Left kidney (tissue), 1 donor: ENCODE measurements at regions not wholly inside any gene's neighbourhood (a gene's known extent, or its start where the extent isn't known, plus 50 kb on each side); places are given as distances from the start of the nearest gene placed in this dataset.

Experiments used
- DNase-seq: peaks from one replicate; pipeline ENCODE4 v3.0.0-alpha.2; 2013

- DNase-seq, result no peak
These were observed 156.5 kb upstream of the FOXA2 start for GRCh38 chr20:22740829-22741228.

GRCh38 chr20:22744341-22745193 is 160.2 kb upstream of the FOXA2 start:
- no peak for DNase-seq

- no peak for DNase-seq
These were observed 160.8 kb upstream of the FOXA2 start for GRCh38 chr20:22745194-22745500.

- DNase-seq, result no peak
These were observed 162.6 kb upstream of the FOXA2 start for GRCh38 chr20:22746957-22747356.

GRCh38 chr20:22752324-22752723 is 168.0 kb upstream of the FOXA2 start:
- no peak for DNase-seq

GRCh38 chr20:22757424-22758183 is 173.2 kb upstream of the FOXA2 start:
- no peak for DNase-seq

- no peak for DNase-seq
These were observed 174.4 kb upstream of the FOXA2 start for GRCh38 chr20:22758815-22759214.

GRCh38 chr20:22762576-22763256 is 178.3 kb upstream of the FOXA2 start:
- no peak for DNase-seq

GRCh38 chr20:22763257-22763906 is 179.0 kb upstream of the FOXA2 start:
- DNase-seq, result no peak

- no peak for DNase-seq
These were observed 184.2 kb upstream of the FOXA2 start for GRCh38 chr20:22768266-22769178.

- DNase-seq, result no peak
These were observed 185.9 kb upstream of the FOXA2 start for GRCh38 chr20:22770241-22770800.

GRCh38 chr20:22771706-22772105 is 187.3 kb upstream of the FOXA2 start:
- no peak for DNase-seq

GRCh38 chr20:22773344-22773743 is 189.0 kb upstream of the FOXA2 start:
- DNase-seq, result no peak

- no peak for DNase-seq
These were observed 190.9 kb upstream of the FOXA2 start for GRCh38 chr20:22775256-22775655.

GRCh38 chr20:22775671-22776139 is 191.3 kb upstream of the FOXA2 start:
- DNase-seq, result no peak

- no peak for DNase-seq
These were observed 192.0 kb upstream of the FOXA2 start for GRCh38 chr20:22776369-22776768.

GRCh38 chr20:22779878-22780277 is 195.5 kb upstream of the FOXA2 start:
- no peak for DNase-seq

GRCh38 chr20:22781869-22782268 is 197.5 kb upstream of the FOXA2 start:
- DNase-seq, result no peak

GRCh38 chr20:22789676-22790075 is 205.3 kb upstream of the FOXA2 start:
- DNase-seq, result no peak

- no peak for DNase-seq
These were observed 207.0 kb upstream of the FOXA2 start for GRCh38 chr20:22791396-22791795.
